Left lobe of liver (tissue), 2 donors: ENCODE measurements at regions not wholly inside any gene's neighbourhood (a gene's known extent, or its start where the extent isn't known, plus 50 kb on each side); places are given as distances from the start of the nearest gene placed in this dataset.
A peak's percentile ranks its signal among the peaks of the same experiment; 100 is the strongest.

Source experiments
- ATAC-seq: fragments of 200-7000 bp; cut with Tn5 transposase; one replicate; pipeline ENCODE4 v1.9.1; 2020; ENCODE audit warnings: mild to moderate bottlenecking, moderate library complexity
- DNase-seq: peaks from one replicate; pipeline ENCODE4 v3.0.0-alpha.2; 2020; ENCODE audit warnings: low spot score
- donor health status: DM: no; HTN: no; CAD: no; lungs with moderate emphysema.
- donor health status: DM: no; HTN: yes; CAD: no.

DNA sequence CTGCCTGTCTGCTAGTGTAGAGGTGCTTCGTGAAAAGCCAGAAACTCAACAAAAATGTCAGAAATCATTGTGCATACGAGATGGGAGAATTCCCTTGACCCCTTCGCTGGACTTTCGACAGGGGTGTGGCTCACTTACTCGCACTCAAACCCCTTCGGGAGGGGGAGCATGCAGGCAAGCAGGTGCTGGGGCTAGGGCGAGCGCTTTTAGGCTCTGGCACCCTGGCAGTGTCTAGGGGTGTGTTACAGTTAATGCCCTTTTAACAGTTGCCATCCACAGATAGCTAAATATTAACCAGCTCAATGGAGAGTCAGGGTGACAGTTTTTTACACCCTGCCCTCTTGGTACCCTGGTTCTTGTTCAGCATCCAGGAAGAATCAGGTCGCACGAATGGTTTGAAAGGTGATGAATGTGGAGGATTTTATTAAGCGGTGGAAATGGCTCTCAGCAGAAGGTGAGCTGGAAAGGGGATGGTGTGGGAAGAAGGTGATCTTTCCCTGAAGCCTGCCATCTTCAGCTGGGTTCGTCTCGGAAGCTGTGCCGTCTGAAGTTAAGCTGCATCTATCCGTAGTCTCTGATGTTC is 59.6 kb upstream of the SHANK2 start:
- DNase-seq: peak; percentile 67
- ATAC-seq: peak; percentile 95

- ATAC-seq: peak; percentile 33
- peak; percentile 37 for DNase-seq
Measured at GRCh38 chr11:71311176-71311925, 59.0 kb upstream of the SHANK2 start.

DNA sequence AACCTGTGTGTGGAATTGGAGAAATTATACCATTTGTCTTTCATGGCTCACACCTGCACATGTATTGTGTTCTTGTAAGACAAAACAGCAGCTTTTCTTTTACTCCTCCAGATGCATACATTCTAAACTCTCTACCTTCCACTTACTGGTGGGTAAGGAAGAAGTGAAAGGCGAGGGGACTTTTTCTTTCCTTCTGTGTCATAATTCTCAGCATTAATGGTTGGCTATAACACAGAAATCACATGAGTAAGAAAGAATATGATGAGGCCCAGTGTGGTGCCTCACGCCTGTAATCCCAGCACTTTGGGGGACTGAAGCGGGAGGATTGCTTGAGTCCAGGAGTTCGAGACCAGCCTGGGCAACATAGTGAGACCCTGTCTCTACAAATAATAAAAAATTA is 57.8 kb upstream of the SHANK2 start:
- DNase-seq (no peak), ATAC-seq (no peak)

GRCh38 chr11:71309611-71310010 is 57.2 kb upstream of the SHANK2 start:
- peak; percentile 3 for DNase-seq

GRCh38 chr11:71309181-71309580 is 56.8 kb upstream of the SHANK2 start:
- ATAC-seq: no peak
- peak; percentile 7 for DNase-seq

More at GRCh38 chr11:71309611-71310010, 57.2 kb upstream of the SHANK2 start:
- ATAC-seq: no peak

DNA sequence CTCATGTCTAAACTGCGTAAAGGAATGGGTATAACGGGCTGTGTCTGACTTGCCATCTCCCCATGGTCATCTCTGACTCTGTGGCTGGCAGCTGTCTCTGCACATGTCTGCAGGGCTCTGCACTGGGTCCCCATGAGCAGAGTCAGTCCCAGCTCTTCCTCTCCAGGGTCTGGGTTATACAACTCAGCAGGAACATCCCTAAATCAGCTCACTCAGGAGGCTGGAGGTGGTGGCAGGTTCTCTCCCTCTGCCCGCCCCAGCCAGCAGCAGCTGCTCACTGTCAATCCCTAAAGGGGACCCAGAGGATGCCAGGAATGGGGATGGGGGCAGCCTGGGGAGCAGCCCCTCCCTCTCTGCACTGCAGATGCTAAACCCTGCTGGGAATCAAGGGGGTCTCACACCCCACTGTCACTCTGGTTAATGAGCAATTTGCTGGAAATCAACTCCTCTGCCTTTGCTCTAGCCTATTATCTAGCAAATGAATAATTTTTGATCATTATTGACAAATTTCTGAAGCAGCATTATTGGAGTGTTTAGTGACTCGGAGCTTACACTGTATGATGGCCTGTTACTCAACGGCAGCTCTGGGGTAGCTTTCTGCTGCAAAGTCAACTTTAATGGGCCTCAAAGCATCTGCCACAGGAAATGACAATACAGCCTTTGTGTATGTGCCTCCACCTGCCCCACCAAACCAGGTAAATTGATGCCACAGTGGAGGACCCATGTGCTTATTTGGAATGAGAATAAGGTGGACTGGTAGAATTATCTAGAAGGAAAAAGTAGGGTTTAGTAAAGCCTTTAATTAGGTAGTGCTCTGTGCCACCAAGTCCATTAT is 55.7 kb upstream of the SHANK2 start:
- ATAC-seq (no peak), DNase-seq (peak; percentile 30)

DNA sequence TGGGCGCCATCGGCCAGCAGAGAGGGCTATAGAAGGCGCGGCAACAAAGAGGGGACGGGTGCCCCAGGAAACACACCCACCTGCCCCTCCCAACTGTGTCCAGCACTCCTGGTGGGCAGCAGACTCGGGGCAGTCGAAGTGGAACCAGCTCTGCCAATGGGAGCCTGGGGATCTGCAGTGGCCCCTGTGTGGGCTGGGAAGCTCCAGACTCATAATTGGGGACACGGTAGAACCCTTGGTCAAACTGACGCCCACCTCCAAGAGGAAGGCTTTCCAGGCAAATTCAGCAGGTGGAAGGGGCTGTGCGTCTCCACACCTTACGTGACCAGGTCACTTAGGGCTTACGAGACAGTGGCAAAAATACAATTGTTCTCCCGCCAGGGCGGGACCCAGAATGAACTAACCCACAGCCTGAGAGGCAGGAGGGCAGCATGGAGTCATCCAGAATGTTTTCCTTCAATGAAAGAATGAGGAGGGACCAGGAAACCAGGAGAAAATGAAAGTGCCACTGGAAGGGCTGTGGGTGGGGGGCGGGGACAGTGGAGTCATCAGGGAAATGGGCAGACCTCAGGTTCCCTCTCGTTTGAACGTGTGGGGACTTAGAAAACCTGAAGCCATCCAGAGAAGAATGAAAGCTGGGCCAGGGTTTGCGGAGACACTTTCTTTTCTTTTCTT is 53.2 kb upstream of the SHANK2 start:
- ATAC-seq: no peak
- peak; percentile 28 for DNase-seq

GRCh38 chr11:71305041-71305440 is 52.7 kb upstream of the SHANK2 start:
- no peak for ATAC-seq
- peak; percentile 14 for DNase-seq

DNA sequence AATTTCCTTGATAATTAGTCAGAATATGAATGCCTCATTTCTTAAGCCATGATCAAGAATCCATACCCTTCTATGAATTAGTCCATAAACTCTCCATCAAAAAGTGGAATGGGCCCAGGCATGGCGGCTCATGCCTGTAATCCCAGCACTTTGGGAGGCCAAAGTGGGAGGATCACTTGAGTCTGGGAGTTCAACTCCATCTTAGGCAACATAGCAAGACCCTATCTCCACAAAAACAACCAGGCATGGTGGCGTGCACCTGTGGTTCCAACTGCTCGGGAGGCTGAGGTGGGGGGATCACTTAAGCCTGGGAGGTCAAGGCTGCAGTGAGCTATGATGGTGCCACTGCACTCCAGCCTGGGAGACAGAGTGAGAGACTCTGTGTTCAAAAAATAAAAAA is 52.1 kb upstream of the SHANK2 start:
- DNase-seq (peak; percentile 12), ATAC-seq (no peak)

GRCh38 chr11:71304045-71304444 is 51.7 kb upstream of the SHANK2 start:
- DNase-seq (peak; percentile 14), ATAC-seq (no peak)

DNA sequence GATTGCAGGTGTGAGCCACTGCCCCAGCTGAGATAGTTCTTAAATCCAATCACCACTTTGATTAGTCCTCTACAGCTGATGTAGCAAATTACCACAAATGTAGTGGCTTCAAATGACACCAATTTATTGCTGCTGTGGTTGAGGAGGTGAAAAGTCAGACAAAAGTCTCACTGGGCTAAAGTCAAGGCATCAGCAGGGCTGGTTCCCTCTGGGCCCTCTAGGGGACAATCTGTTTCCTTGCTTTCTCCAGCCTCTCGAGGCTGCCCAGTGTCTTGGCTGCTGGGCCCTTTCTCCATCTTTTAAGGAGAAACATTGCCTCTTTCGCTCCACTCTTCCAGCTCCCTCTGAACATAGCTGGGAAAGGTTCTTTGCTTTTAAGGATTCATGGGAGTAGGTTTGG is 50.5 kb upstream of the SHANK2 start:
- DNase-seq (peak; percentile 14), ATAC-seq (no peak)

DNA sequence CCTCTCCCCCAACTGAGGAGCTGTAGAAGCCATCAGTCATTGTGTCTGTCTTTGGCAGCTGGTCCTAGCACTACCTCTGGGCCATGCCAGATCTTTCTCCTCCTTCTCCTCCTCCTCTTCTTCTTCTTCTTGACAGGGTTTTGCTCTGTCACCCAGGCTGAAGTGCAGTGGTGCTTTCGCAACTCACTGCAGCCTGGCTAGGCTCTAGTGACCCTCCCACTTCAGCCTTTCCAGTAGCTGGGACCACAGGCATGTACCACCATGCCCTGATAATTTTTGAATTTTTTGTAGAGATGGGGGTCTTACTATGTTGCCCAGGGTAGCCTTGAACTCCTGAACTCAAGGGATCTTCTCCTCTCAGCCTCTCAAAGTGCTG is 50.1 kb upstream of the SHANK2 start:
- DNase-seq (peak; percentile 2), ATAC-seq (no peak)
